SU-DHL-6 (cell line): ENCODE measurements at regions not wholly inside any gene's neighbourhood (a gene's known extent, or its start where the extent isn't known, plus 50 kb on each side); places are given as distances from the start of the nearest gene placed in this dataset.

Experiments
- H2AFZ ChIP-seq: fragments of 200-600 bp; sonication (generic); 2 replicates; pipeline ENCODE4 v1.6.1; 2014; ENCODE audit warnings: low read depth, mild to moderate bottlenecking, moderate library complexity, mixed read lengths, antibody characterized with exemption, low read length; ENCODE audit not compliant: severe bottlenecking
- H3F3A ChIP-seq: fragments of 200-600 bp; shearing (Covaris generic); 2 replicates; pipeline ENCODE4 v1.6.0; 2016; ENCODE audit warnings: antibody characterized with exemption, mild to moderate bottlenecking; ENCODE audit not compliant: insufficient read depth
- H3K27ac ChIP-seq: fragments of 200-600 bp; sonication (generic); 2 replicates; pipeline ENCODE4 v1.5.1; 2016; ENCODE audit warnings: low read depth, mild to moderate bottlenecking, low read length, moderate library complexity, mixed read lengths
- H3K27me3 ChIP-seq: fragments of 200-600 bp; sonication (generic), shearing (Covaris generic); 2 replicates; pipeline ENCODE4 v1.6.0; 2014; ENCODE audit warnings: mild to moderate bottlenecking, low read length
- H3K36me3 ChIP-seq: fragments of 200-600 bp; sonication (generic); 2 replicates; pipeline ENCODE4 v1.6.1; 2014; ENCODE audit warnings: mild to moderate bottlenecking, low read length, mixed read lengths
- H3K4me2 ChIP-seq: fragments of 300-600, 200-600 bp; shearing (Covaris generic), sonication (generic); 2 replicates; pipeline ENCODE4 v1.6.0; 2014; ENCODE audit warnings: low read length, low read depth, mild to moderate bottlenecking; ENCODE audit not compliant: poor library complexity, severe bottlenecking
- H3K4me3 ChIP-seq: fragments of 200-600 bp; sonication (generic); 2 replicates; pipeline ENCODE4 v1.5.1; 2014; ENCODE audit warnings: antibody characterized with exemption, low read length, mild to moderate bottlenecking, mixed read lengths; ENCODE audit not compliant: insufficient read depth, poor library complexity, severe bottlenecking
- H3K79me2 ChIP-seq: fragments of 200-600 bp; sonication (generic); 2 replicates; pipeline ENCODE4 v1.6.1; 2014; ENCODE audit warnings: mild to moderate bottlenecking, low read length, moderate library complexity; ENCODE audit not compliant: insufficient read depth
- H3K9ac ChIP-seq: fragments of 200-600 bp; sonication (generic); 2 replicates; pipeline ENCODE4 v1.7.0; 2014; ENCODE audit warnings: mild to moderate bottlenecking, low read length
- H3K9me2 ChIP-seq: fragments of 200-600 bp; sonication (generic); replicated peaks from 2 replicates; pipeline ENCODE4 v1.6.1; 2014; ENCODE audit warnings: low read length; ENCODE audit not compliant: insufficient read depth
- H3K9me3 ChIP-seq: fragments of 200-600 bp; sonication (generic); 2 replicates; pipeline ENCODE4 v1.6.1; 2014; ENCODE audit warnings: low read length, mixed read lengths; ENCODE audit not compliant: insufficient read depth
- H4K20me1 ChIP-seq: fragments of 200-600 bp; sonication (generic); 2 replicates; pipeline ENCODE4 v1.6.1; 2014; ENCODE audit warnings: low read depth, mild to moderate bottlenecking, antibody characterized with exemption, low read length, moderate library complexity, mixed read lengths
- CTCF ChIP-seq: fragments of 200-600 bp; sonication (generic); IDR thresholded peaks from one replicate; pipeline ENCODE4 v1.5.1; 2017; ENCODE audit warnings: antibody characterized with exemption, mild to moderate bottlenecking, low read length, moderate library complexity; ENCODE audit not compliant: insufficient read depth, poor library complexity, severe bottlenecking
- EZH2phosphoT487 ChIP-seq: fragments of 200-600 bp; sonication (generic), shearing (Covaris generic); conservative IDR thresholded peaks from 2 replicates; pipeline ENCODE4 v1.6.1; 2018; ENCODE audit warnings: mild to moderate bottlenecking, antibody characterized with exemption, low read length, moderate library complexity, mixed read lengths

GRCh38 chr9:99753436-99753835, 68.2 kb upstream of the NR4A3 start:
- Histone ChIP-seq H3K9me2 (no peaks in the 10 kb centered on the region), H3K27me3 (no peaks in the 10 kb centered on the region), H3F3A (no peaks in the 10 kb centered on the region), H3K36me3 (no peaks in the 10 kb centered on the region), H3K27ac (no peak overlapping the region), H3K4me3 (no peak overlapping the region), H4K20me1 (no peaks in the 10 kb centered on the region), H3K79me2 (no peaks in the 10 kb centered on the region), H3K4me2 (no peak overlapping the region), H3K9me3 (no peaks in the 10 kb centered on the region), H3K9ac (no peak overlapping the region), H2AFZ (no peak overlapping the region)
- TF ChIP-seq EZH2phosphoT487 (no peak), CTCF (no peak)

- Histone ChIP-seq H3K4me3 (no peak overlapping the region), H3K27me3 (no peaks in the 10 kb centered on the region), H4K20me1 (no peaks in the 10 kb centered on the region), H3K4me2 (no peak overlapping the region), H3K9me3 (no peaks in the 10 kb centered on the region), H3K79me2 (no peaks in the 10 kb centered on the region), H2AFZ (no peak overlapping the region), H3K27ac (no peak overlapping the region), H3F3A (no peaks in the 10 kb centered on the region), H3K9ac (no peak overlapping the region), H3K36me3 (no peaks in the 10 kb centered on the region), H3K9me2 (no peaks in the 10 kb centered on the region)
- TF ChIP-seq CTCF, result no peak
- no peak for TF ChIP-seq EZH2phosphoT487
Measured at GRCh38 chr9:99760421-99760820, 61.3 kb upstream of the NR4A3 start.

GRCh38 chr9:99762470-99762869, 59.2 kb upstream of the NR4A3 start:
- H3K27ac ChIP-seq, result no peak overlapping the region
- no peak overlapping the region for H3K4me3 ChIP-seq
- H3K36me3 ChIP-seq, result no peaks in the 10 kb centered on the region
- H3K4me2 ChIP-seq, result no peak overlapping the region
- no peaks in the 10 kb centered on the region for H3K9me3 ChIP-seq
- no peaks in the 10 kb centered on the region for H4K20me1 ChIP-seq
- H2AFZ ChIP-seq, result no peak overlapping the region
- H3K9me2 ChIP-seq, result no peaks in the 10 kb centered on the region
- no peak overlapping the region for H3K9ac ChIP-seq
- no peaks in the 10 kb centered on the region for H3K27me3 ChIP-seq
- TF ChIP-seq EZH2phosphoT487, result no peak
- TF ChIP-seq CTCF, result no peak
- no peaks in the 10 kb centered on the region for H3K79me2 ChIP-seq
- H3F3A ChIP-seq, result no peaks in the 10 kb centered on the region
